Nephron progenitor cell (in vitro differentiated cells): ENCODE measurements at regions not wholly inside any gene's neighbourhood (a gene's known extent, or its start where the extent isn't known, plus 50 kb on each side); places are given as distances from the start of the nearest gene placed in this dataset.

Experiments
- DNase-seq: peaks from one replicate; pipeline ENCODE4 v3.0.0; 2021
- H3K27ac Mint-ChIP-seq: 2 replicates; pipeline ENCODE4 v1.8.0; 2021; ENCODE audit warnings: mild to moderate bottlenecking, moderate library complexity, mixed read lengths
- H3K27me3 Mint-ChIP-seq: 2 replicates; pipeline ENCODE4 v1.8.0; 2021; ENCODE audit warnings: mild to moderate bottlenecking, low read depth, mixed read lengths; ENCODE audit not compliant: poor library complexity
- H3K36me3 Mint-ChIP-seq: 2 replicates; pipeline ENCODE4 v1.8.0; 2021; ENCODE audit warnings: low read depth, mixed read lengths
- H3K4me1 Mint-ChIP-seq: 2 replicates; pipeline ENCODE4 v1.8.0; 2021; ENCODE audit warnings: mixed read lengths
- H3K4me3 Mint-ChIP-seq: 2 replicates; pipeline ENCODE4 v1.8.0; 2021; ENCODE audit warnings: mild to moderate bottlenecking, moderate library complexity, mixed read lengths
- H3K9me3 Mint-ChIP-seq: 2 replicates; pipeline ENCODE4 v1.8.0; 2021; ENCODE audit warnings: mild to moderate bottlenecking, moderate library complexity, mixed read lengths
- TF ChIP-seq, protein P1 (sequence below): fragments of 200-600 bp; sonication (generic); IDR thresholded peaks from 2 replicates; pipeline ENCODE4 v1.5.0; 2021; ENCODE audit warnings: antibody characterized with exemption

DNA sequence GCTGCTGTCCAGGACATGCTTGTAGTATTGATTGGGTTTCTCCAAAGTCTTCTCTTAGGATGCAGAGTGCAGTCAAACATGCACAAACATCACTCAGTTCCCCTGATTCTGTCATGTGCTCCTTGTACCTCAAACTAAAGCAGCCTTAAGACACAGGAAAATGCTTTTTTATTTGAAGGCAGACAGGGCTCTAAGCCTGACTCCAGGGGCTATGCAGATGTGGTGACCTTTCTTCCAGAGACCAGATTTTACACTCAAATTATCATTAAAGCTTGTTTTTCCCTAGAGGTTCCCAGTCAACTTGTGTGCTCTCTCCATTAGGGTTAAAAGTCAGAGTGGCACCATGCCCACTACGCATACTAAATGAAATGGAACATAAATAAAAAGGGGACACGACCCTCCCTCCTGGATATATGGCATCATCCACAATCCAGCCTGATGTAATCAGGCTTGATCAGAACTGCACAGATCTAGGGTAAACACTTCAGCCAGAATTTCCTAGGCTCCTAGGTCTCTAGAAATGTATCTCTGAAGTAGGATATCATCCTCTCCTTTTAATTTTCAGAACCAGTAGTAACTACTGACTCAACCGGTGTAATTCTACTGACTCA is 771.1 kb downstream of the NR2F1-AS1 start:
- Mint-ChIP-seq H3K27ac (no peak overlapping the region), H3K4me3 (no peak overlapping the region), H3K4me1 (peaks cover 17% of the 10 kb centered on the region), H3K36me3 (no peaks in the 10 kb centered on the region), H3K27me3 (peaks cover 4% of the 10 kb centered on the region), H3K9me3 (no peaks in the 10 kb centered on the region)
- TF ChIP-seq, protein P1, sequence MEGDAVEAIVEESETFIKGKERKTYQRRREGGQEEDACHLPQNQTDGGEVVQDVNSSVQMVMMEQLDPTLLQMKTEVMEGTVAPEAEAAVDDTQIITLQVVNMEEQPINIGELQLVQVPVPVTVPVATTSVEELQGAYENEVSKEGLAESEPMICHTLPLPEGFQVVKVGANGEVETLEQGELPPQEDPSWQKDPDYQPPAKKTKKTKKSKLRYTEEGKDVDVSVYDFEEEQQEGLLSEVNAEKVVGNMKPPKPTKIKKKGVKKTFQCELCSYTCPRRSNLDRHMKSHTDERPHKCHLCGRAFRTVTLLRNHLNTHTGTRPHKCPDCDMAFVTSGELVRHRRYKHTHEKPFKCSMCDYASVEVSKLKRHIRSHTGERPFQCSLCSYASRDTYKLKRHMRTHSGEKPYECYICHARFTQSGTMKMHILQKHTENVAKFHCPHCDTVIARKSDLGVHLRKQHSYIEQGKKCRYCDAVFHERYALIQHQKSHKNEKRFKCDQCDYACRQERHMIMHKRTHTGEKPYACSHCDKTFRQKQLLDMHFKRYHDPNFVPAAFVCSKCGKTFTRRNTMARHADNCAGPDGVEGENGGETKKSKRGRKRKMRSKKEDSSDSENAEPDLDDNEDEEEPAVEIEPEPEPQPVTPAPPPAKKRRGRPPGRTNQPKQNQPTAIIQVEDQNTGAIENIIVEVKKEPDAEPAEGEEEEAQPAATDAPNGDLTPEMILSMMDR = no peak
- no peak for DNase-seq

DNA sequence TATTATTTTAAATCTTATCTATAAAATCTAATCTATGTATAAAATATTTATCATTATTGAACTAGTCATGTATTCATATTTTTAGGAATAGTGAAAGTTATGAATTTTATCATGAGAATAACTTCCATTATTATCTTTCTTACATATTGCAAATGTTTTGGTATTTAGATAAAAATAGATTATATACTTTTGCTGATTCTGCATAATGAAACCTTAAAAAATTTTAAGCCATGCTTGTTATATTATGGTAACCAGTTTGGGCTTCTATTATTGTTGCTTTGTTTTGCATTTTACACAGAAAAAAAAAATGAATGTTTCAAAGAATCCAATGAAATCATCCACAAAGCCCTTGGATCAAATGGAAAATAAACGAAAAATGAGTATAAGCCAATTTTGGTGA is 772.5 kb downstream of the NR2F1-AS1 start:
- Mint-ChIP-seq H3K27me3 (peaks cover 4% of the 10 kb centered on the region), H3K4me1 (peaks cover 20% of the 10 kb centered on the region), H3K4me3 (no peak overlapping the region), H3K36me3 (no peaks in the 10 kb centered on the region), H3K9me3 (no peaks in the 10 kb centered on the region), H3K27ac (no peak overlapping the region)
- TF ChIP-seq, protein P1 = no peak
- no peak for DNase-seq

DNA sequence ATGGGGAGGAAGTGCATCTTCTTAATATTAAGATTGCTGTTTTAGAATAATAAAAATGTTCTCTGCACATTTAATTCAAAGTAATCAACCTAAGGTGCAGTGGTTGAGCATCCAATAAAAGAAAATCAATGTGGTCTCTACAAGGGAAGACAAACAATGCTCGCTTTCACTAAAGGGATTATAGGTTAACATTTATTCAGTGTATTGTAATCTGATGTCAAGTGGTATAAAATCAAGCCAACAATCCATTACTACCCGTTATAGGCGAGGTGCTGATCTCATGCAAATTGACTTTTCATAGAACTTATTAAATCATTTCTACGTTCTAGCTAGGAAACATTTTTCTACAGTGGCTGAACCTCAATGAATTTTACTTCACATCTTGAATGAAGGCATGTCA is 773.9 kb downstream of the NR2F1-AS1 start:
- Mint-ChIP-seq H3K27ac (no peak overlapping the region), H3K4me3 (no peak overlapping the region), H3K36me3 (no peaks in the 10 kb centered on the region), H3K9me3 (no peaks in the 10 kb centered on the region), H3K4me1 (peaks cover 28% of the 10 kb centered on the region), H3K27me3 (peaks cover 4% of the 10 kb centered on the region)
- DNase-seq = no peak
- TF ChIP-seq, protein P1 = no peak

DNA sequence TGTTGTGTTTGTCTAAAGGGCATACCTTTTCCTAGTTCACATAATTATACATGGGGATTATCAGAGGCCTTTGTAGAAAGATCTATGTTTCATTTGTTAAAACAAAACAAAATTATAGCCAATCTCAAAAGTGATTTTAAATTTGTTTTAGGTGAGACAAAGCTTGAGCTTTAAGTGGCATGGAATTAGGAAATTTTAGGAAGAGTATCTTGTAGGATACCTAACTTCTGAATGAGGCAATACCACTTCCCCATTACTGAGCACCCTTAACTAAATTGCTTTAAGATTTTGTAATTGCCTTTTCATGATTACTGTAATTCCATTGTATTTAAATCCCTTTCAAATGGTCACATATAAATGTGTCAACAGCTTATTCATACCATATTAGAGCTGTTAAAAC is 775.6 kb downstream of the NR2F1-AS1 start:
- peaks cover 4% of the 10 kb centered on the region for H3K27me3 Mint-ChIP-seq
- TF ChIP-seq, protein P1 = no peak
- no peaks in the 10 kb centered on the region for H3K9me3 Mint-ChIP-seq
- H3K4me3 Mint-ChIP-seq = no peak overlapping the region
- H3K4me1 Mint-ChIP-seq = peaks cover 42% of the 10 kb centered on the region
- H3K36me3 Mint-ChIP-seq = no peaks in the 10 kb centered on the region
- no peak overlapping the region for H3K27ac Mint-ChIP-seq
- no peak for DNase-seq

DNA sequence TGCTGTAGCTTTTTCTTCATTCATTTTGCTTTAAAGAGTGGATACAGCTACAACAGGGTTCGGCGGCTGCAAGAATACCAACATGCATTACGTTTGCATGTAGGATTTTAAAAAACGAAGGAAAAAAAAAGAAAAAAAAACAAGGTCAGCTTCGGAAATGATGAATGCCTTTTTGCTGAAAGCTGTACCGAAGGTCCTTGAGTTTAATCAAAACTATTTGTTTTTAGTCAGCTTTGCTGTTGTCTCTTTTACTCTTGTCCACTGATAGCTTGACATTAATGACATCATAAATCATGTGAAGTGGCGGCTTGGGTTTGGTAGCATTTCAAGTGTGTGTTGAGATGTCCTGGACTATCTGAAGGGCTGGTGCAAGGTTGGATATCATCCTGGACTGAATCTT is 779.1 kb downstream of the NR2F1-AS1 start:
- DNase-seq = peak; percentile 19
- H3K4me3 Mint-ChIP-seq = peak overlapping the region; percentile 66
- TF ChIP-seq, protein P1 = no peak
- H3K27me3 Mint-ChIP-seq = peaks cover 3% of the 10 kb centered on the region
- H3K9me3 Mint-ChIP-seq = peaks cover 11% of the 10 kb centered on the region
- peak overlapping the region; percentile 95 for H3K27ac Mint-ChIP-seq
- H3K36me3 Mint-ChIP-seq = peaks cover 5% of the 10 kb centered on the region
- peaks cover 35% of the 10 kb centered on the region for H3K4me1 Mint-ChIP-seq

DNA sequence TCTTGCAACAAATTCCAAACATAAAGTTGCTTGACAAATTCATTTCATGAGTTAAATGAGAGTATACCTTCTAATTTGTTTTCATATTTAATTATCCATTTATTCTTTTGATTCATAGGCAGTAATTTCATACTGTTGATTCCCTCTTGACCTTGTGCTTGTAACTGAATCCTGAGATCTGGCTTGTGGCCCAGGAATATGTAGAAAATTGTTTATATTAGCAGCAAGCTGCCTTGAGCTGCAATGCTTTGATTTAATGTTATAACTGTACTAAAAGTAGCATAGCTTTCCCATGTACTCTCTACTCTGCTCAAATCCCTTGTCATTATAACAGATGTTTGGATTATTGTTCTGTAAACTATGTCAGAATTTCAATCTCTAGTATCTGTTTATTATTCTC is 780.7 kb downstream of the NR2F1-AS1 start:
- Mint-ChIP-seq H3K4me3 (no peak overlapping the region), H3K9me3 (peaks cover 26% of the 10 kb centered on the region), H3K27me3 (peaks cover 4% of the 10 kb centered on the region), H3K36me3 (peaks cover 18% of the 10 kb centered on the region), H3K4me1 (peaks cover 31% of the 10 kb centered on the region), H3K27ac (no peak overlapping the region)
- TF ChIP-seq, protein P1 = no peak
- DNase-seq = no peak
